ENCODE measurements at regions not wholly inside any gene's neighbourhood (a gene's known extent, or its start where the extent isn't known, plus 50 kb on each side); places are given as distances from the start of the nearest gene placed in this dataset.

DNA sequence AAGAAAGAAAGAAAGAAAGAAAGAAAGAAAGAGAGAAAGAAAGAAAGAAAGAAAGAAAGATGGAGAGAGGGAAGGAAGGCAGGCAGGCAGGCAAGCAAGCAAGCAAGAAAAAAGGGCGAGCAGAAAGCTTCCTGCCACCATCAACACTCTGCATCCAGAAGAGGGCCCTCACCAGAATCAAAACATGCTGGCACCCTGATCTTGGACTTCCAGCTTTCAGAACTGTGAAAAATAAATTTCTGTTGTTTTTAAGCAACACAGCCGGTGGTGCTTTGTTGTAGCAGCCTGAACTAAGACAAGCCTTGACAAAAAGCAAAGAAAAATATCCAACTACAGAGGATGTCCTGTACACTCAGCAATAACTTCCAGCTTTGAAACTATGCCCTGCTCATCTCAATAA is 401.7 kb downstream of the LRATD1 start:
- TF ChIP-seq, protein P1, sequence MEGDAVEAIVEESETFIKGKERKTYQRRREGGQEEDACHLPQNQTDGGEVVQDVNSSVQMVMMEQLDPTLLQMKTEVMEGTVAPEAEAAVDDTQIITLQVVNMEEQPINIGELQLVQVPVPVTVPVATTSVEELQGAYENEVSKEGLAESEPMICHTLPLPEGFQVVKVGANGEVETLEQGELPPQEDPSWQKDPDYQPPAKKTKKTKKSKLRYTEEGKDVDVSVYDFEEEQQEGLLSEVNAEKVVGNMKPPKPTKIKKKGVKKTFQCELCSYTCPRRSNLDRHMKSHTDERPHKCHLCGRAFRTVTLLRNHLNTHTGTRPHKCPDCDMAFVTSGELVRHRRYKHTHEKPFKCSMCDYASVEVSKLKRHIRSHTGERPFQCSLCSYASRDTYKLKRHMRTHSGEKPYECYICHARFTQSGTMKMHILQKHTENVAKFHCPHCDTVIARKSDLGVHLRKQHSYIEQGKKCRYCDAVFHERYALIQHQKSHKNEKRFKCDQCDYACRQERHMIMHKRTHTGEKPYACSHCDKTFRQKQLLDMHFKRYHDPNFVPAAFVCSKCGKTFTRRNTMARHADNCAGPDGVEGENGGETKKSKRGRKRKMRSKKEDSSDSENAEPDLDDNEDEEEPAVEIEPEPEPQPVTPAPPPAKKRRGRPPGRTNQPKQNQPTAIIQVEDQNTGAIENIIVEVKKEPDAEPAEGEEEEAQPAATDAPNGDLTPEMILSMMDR (IDR thresholded peaks at IDR 0.05 in 8 of 11, conservative IDR thresholded peaks at IDR 0.05 in 3 of 11) = no peak
- no peak for TF ChIP-seq POLR2A (IDR thresholded peaks at IDR 0.05)
